Activated CD8-positive, alpha-beta memory T cell treated with anti-CD3 and anti-CD28 coated beads for 24 hours (primary cell): ENCODE measurements at regions not wholly inside any gene's neighbourhood (a gene's known extent, or its start where the extent isn't known, plus 50 kb on each side); places are given as distances from the start of the nearest gene placed in this dataset.

Experiments
- DNase-seq: peaks from one replicate; pipeline ENCODE4 v3.0.0-alpha.2; 2020

DNA sequence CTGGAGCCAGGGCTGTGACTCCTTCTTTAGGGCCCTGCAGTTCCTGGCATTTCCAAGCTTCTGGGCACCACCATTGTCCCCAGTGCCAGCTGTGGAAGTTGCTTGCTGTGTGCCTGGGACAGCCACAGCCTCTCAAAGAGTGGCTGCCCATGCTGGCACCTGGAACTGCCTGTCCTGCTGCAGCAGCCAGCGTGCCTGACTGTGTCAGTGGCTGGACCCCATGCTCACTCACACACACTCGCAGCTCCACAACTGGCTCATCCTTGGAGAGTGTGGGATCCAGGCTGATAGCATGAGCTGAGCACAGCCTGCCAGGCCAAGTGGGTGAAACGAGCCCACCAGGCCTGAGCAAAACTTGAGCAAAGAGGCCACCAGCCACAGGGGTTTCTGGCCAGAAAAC lies 1107.6 kb downstream of the C4orf33 start:
- no peak for DNase-seq

DNA sequence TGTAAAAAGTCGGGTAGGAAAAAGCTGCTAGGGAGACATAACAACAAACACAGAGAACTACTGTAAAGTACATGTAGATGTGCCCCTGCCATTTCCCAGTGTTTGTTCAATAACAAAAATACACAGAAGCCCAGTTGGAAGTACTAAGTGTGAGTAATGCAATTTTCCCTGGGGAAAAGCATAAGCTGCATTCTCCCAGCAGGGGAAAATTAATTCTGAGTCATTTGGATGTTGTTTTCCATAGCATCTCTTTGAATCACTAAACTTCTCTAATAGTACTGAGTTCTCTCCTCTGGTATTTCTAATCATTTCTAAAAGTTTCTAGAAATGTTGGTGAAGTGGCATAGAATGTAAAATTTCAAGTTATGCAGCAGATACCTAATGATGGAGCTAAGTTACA lies 1114.9 kb downstream of the C4orf33 start:
- no peak for DNase-seq

DNA sequence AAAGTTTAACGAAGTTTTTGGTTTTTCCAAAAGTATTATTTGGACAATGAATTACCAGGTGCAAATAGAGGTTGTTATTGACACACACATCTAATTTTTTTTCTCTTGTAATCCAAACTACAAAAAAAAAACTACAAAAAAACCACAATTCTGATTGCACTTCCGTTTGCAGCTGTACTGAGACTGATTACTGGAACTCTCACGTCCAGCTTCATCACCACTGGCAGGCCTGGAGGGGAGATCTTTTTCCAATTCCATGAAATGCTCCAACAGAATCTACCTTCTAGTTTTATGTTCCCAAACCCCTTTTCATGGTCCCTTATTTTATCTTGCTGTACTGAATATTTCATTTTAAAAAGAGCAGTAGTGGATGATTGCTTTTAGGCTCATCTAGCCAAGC lies 1118.3 kb downstream of the C4orf33 start:
- DNase-seq: no peak

DNA sequence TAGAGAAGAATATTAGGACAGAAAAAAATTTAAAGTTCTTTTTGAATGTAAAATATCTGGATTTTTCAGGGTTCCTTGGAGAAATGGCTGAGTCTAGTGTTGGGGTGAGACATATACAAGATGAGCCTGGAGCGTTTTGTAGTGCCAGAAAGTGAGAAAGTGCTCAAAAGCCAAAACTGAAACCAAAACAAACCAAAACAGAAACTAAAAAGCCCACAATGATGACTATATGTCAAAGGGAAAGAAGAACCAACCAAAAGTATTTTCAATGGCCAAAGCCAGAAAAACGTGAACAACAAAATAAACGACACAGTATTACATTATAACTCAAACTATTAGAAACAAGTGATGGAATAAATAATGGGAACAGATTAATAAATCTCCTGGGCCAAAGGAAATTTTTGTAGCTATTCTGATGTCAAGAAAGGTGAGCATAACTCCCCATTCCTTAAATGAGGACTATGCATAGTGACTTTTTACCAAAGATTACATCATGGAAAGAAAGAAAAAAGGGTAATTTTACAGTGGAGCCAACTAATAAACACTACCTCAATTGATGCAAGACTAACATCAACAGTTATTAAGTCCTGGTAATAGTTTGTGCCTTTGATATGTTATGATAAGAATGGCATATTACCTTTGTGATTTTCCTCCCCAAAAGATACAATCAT lies 1137.6 kb downstream of the C4orf33 start:
- no peak for DNase-seq

DNA sequence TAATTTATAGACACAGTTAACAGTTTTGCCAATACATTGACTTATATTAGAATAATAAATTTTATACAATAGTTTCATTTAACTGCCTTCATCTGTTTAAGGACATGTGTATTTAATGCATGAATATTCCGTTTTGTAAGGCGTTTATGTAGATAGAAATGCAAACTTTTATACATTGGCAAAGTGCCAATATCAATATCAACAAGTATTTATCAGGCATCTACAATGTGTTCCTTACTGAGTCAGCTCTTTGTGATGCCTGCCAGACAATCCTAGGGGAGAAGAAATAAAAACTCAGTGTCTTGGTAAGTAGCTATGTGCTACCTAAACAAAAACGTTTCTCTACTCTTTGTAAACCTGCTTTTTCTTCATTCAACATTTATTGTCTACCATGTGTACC lies 1142.2 kb downstream of the C4orf33 start:
- DNase-seq: no peak

DNA sequence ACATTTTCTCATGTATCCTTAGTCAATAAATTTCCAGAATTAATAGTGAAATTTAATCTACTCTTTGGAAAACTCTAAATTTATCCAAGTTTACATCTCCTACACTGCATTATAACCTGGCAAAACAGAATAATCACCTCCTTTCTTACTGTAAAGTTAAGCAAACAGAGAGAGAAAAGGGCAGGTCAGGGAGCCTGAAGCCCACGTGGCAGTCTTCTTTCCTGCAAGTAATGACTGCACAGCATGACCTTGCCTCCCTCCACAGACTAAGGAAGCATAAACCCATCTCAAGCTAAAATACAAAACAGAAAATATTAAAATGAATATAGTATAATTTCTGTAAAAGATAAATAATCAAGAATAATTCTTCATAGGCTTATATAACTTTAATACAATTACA lies 1153.0 kb downstream of the C4orf33 start:
- DNase-seq: no peak

DNA sequence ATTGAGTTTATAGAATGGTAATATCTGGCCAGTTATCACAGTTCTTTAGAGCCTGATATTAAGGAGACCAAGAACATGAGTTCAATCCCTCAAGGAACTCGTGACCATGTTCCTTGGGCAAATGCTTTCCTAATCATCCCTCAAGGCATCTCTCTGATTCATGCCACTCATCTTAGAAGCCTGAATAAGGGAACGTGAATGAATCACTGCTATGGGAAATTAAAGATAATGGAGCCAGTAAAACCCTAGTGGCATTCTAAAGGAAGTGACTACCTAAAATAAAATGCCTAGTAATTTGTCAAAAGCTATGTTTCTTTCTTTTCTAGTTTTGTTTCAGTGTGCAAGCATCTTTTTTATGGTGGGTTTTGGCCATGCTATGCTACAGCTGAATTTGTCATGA lies 1161.3 kb downstream of the C4orf33 start:
- DNase-seq: no peak

DNA sequence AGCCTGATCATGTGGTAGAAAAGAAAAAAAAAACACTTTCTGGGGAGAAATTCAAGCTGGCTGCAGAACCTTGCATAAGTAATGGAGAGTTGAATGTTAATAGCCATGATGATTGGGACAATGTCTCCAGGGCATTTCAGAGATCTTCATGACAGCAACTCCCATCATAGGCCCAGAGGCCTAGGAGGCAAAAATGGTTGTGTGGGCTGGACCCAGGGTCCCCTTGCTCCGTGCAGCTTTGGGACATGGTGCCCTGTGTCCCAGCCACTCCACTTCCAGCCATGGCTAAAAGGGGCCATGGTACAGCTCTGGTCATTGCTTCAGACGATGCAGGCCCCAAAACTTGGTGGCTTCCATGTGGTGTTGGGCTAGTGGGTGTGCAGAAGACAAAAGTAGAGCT lies 1170.9 kb downstream of the C4orf33 start:
- DNase-seq: no peak

DNA sequence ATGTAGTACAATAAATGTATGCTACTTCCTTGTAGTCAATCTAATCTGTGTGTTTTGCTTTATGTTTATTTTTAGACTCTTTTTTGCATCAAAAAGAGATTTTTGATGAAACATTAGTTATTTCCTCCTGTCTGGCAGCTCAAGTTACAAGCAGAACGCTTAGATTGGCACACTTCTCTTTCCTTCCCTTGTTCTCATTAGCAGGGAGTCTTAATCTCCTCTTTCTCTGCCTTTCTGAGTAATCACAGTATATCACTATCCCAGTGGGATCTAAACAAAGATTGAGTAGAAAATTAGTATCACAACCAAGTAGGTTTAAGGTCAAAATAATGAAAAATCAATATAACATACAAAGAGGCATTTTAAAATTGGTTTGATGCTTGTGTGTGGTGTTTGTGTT lies 1192.6 kb downstream of the C4orf33 start:
- no peak for DNase-seq

DNA sequence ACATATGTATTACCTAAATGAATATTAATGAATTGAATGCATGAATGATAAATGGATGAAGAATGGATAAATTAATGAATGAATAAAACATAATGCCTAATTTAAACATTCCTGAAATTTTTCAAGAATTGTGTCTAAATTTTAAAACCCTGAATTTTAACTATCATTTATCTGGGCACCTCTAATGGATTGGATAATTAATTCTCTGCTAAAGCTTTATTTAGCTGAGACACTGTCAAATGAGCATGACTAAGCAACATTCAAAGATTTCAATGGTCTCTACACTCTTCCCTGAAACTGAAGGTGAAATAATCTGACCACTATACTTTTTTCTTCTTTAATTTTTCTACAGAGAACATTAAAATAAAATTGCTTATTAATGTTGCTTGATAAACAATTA lies 1197.7 kb downstream of the C4orf33 start:
- no peak for DNase-seq

DNA sequence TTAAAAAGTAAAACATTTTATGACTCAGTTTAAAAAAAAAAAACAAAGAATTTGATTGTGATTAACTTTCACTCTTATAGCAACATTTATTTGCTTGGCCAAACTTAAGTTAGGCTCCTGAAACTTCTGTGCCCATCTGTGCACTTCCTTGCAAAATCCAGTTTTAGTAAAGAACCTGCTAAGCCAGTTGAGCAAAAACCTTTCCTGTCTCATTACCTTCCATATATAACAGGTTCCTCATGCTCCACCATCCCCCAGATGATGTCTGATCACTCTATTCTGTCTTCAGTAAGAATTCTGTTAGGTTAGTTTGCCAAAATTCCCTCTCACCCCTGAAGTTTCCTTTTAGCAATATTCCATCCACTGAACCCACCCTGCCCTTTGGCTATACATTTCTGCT lies 1200.5 kb downstream of the C4orf33 start:
- no peak for DNase-seq

DNA sequence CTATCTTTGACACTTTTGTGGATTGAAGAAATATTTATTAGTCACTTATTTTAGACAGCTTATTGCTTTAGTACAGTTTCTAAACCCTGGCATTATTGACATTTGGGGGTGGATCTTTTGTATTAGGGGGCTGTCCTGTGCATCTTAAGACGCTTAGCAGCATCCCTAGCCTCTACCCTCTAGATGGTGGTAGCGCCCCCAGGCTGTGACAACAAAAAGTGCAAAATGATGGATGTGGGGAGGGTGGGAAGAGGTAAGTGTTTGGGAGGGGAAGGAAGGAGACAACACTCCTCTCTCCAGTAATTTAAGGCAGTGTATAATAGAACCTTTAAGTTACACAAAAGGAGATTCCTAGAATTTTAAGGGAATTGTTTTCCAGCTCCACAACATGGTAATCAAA lies 1210.6 kb downstream of the C4orf33 start:
- no peak for DNase-seq

DNA sequence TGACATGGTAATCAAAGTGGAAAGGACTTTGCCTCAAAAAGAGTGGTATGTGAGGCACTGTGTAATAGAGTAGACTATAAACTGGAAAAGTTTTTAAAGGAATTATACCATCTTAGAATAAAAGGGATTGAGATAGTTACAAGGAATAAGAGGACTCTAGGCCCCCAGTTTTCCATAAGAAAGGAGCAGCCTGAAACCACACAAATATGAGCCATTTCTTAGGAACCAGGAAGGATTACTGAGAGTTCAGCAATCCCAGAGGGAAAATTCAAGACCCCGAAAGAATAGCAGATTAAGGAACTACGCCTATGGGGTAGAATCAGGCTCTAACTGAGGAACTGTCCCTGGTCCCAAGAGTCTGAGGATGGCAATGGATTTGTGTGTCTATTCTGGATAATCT lies 1213.3 kb downstream of the C4orf33 start:
- DNase-seq: no peak

DNA sequence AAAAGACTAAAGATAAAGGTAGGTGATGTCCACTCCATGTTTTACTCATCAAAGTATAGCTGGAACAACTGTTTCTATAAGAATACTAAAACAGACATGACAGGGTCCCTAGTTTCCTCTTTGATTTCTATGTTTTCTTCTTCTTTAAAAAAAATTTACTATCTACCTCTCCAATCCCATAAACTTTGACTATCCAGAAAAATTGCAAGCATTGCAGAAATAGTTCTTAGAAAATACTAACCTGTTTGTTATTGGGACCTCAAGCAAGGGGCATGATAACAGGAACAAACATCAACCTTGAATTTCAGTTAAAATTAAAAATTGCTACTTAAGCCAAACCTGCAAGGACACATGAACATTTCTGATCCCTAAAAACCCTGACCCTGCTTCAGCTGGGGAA lies 1226.5 kb downstream of the C4orf33 start:
- DNase-seq: no peak

DNA sequence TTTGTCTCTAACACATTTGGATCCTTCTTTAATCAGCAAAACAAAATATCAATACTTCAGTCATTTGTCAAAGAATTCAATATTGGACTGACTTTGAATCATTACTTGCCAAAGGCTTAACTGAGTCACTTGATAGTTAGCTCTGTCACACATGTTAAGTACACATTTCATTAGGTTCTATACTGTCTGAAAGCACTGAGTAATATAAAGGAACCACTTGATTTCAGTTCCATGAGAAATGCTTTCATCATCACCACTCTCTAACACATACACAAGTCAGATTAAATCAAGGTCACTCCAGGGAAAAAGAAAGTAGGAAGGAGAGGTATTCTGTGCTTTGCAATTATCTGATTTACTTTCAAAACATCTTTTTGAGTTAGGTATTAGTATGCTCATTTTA lies 1233.1 kb downstream of the C4orf33 start:
- no peak for DNase-seq

DNA sequence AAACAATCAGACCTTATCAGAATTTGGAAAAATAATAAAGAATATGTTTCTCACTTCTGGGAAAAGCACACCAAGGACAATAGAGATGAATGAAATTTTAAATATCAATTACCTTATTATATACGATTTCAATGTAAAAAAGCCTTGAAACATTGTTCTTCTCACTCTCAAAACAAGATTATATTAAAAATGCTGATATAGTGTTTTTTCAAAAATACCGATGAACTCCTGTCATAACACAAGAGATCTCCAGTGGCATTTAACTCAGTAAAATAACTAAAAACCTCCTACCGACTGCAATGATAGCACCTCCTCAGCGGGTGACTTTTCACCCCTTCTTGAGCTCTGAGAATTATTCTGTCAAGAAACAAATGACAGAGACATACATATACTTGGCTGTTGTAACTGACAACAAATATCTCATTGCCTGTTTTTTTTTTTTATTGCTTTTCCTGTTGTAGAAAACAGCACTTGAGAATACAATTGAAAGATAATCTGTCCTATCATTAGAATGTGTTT lies 1237.3 kb downstream of the C4orf33 start:
- DNase-seq: no peak

DNA sequence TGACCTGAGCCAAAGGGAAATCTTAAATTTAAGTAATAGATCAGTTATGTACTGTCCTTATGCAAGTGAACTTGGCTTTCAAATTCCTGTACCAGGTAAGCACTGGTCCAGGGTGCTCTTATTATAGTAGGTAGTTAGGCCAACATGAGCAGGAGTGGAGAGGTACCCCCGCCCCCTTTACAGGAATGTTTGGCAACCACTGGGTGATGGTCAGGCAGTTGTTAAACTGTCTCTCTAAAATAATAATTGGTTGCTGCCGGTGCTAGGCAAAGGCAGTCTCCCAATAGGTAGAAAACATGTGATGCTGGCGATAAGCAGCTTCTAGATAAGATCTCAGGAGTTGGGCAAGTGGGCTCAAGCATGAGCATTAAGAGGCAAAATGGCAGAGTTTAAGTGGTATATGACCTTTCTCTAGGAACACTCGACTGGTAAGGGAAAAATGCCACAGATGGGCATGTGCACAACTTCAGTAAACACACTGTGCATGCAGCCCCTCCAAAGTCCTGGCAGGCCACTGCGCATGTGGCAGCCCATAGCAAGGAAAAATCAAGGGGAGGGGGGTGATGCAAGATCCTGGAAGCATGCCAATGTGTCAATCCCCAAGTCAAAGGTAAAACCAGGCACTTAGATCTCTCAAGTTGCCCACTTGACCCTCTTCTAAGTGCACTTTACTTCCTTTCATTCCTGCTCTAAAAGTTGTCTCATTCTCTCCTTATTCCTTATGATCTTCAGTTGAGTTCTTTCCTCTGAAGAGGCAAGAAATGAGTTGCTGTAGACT lies 1239.7 kb downstream of the C4orf33 start:
- DNase-seq: no peak

DNA sequence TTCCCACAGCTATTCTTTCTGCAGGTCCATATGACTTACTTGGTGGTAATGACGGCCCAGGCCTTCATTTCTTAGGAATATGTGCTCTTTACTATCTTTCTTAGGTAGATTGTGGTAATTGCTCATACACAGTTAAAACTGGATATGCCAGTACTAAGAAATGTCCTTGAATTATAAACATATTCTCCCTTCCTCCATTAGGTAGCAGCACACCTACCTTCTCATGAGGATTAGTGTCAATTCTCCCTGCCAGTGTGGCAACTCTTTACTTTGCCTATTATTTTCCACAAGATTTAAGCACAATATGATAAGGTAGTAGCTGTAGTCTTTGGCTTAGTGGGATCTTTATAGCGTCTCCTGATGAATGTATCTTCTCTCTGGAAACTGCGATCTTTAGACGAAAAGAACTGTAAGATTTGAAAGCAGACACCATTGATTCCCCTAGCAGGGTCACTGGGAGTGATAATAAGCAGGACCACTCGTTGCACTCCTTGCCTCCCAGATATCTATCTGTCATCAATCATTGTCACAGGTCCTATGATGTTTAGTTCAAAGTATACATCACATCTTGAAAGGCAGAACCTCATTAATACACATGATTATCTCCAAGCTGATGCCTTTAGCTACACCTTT lies 1240.7 kb downstream of the C4orf33 start:
- DNase-seq: no peak

DNA sequence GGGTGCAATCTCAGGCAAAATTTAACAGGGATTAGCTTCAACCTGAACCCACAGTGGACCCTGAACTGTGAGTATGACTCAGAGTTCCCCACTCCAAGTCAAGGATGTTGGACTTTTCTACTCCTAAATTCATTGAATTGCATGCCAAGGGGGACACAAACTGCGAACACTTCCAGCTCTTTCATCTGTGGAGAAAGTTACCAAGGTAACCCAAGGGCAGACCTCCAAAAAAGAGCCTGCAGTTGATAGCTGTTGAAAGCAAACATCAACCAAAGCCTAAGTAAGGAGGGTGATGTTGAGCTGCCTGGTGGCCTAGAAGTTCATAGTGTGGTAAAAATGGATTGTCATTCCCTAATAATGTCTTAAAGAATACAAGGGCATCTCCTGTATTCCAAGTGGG lies 1242.9 kb downstream of the C4orf33 start:
- no peak for DNase-seq

DNA sequence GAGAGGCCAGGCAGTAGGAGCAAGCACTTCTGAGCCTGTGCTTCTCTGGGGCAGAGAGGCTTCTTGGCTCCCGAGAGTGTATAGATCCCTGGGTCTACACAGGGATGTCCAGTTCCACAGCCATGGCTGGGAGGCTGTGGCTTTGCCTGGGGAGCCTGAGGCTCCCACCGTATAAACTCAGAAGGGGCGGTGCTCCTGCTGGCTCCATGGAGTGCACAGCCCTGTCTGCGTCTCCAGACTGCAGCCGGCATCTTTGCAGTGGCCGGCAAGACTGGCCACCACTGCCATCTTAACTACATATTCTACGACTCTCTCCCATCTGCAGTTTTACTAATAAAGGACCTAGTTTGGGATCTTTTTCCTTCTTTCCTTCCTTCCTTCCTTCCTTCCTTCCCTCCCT lies 1253.8 kb downstream of the C4orf33 start:
- no peak for DNase-seq

DNA sequence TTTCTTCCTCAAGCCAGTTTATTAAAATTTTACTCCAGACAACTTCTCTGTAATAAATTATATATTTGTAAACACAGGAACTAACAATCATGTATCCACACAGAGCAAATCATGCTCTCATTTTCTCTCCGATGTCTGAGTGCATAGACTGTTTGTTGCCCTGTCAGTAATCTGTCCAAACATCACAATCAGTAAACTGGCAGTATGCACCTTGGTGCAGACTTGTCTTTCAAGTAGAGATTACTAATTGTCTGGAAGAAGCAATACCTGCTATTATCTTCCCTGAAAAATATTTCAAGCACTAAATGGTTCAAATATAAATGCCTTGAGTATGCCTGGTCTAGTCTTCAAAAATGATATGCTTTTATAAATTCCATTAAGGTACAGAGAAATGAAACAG lies 1260.9 kb downstream of the C4orf33 start:
- DNase-seq: no peak

DNA sequence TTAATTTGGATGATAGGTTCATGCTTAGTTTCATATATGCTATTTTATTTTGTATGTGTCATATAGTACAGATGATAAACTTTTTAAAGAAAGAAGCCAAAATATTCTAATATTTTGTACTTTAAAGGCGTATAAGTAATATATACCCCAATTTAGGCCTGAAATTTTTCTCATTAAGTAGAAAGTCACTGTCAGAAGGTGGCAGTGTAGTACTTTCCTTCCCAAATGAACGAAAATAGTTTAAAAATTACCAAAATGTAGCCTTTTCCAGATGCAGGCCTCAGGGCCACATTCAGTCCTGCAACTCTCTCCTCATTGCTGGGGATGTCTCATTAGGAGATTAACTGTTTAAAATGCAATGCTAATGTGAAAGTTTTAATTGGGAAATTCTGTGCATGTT lies 1263.6 kb downstream of the C4orf33 start:
- DNase-seq: no peak

DNA sequence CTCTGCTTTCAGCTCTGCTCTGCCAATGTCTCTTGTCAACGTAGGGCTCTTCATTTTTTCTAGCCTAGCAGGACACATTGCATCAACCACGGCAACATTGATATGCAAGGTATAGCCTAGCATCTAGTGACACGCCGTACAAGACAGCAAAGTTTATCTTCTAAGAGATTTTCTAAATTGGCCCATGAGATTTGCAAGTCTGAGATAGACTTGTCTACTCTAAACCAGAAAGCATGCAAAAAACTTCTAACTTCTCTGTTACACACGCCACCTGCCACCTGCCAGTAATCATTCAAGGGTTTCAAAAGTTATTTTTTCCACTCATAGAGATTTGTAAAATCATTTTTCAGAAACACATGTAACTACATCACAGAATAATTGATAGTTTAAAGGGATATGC lies 1265.7 kb downstream of the C4orf33 start:
- DNase-seq: no peak

DNA sequence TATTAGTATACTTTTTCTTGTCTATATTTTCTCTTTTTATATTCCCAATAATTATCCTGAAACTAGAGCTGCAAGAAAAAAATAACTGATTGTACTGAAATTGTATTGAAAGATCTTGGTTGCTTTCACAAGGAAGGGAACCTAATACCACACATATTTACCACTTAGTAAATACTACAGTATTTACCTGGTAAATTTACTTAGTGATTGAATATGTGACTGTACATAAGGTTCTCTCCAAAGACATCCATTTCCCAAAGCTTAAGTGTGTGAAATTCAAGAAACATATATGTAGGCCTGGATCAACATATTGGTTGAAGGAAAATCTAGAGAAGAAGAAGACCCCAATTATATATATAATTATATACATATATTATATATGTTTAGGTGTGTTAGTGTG lies 1272.7 kb downstream of the C4orf33 start:
- DNase-seq: no peak
